ENCODE measurements at regions not wholly inside any gene's neighbourhood (a gene's known extent, or its start where the extent isn't known, plus 50 kb on each side); places are given as distances from the start of the nearest gene placed in this dataset.

DNA sequence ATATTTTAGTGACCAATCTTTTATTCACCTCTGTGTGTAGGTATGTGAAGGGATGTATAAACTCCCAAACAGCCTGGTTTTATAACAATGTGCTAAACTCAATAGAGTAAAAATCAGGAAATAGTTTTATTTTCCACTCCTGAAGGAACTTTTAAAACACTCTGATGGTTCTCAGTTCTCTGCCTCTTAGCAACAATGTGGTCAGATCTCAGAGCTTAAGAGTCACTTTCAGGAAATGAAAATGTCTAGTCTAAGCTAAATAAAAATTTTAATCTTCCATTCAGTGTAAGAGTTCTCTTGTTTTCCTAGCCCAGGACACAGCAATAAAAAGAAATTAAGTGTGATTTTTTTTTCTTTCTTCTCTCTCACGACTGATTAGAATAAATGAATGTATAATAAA is 718.0 kb downstream of the C12orf50 start:
- no peak overlapping the region for H3K4me3 ChIP-seq (replicated peaks; ENCODE audit: low read depth, low read length)
- TF ChIP-seq, protein P1, sequence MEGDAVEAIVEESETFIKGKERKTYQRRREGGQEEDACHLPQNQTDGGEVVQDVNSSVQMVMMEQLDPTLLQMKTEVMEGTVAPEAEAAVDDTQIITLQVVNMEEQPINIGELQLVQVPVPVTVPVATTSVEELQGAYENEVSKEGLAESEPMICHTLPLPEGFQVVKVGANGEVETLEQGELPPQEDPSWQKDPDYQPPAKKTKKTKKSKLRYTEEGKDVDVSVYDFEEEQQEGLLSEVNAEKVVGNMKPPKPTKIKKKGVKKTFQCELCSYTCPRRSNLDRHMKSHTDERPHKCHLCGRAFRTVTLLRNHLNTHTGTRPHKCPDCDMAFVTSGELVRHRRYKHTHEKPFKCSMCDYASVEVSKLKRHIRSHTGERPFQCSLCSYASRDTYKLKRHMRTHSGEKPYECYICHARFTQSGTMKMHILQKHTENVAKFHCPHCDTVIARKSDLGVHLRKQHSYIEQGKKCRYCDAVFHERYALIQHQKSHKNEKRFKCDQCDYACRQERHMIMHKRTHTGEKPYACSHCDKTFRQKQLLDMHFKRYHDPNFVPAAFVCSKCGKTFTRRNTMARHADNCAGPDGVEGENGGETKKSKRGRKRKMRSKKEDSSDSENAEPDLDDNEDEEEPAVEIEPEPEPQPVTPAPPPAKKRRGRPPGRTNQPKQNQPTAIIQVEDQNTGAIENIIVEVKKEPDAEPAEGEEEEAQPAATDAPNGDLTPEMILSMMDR (IDR thresholded peaks at IDR 0.05; ENCODE audit: low read depth, low read length, missing control alignments): no peak
- DNase-seq (ENCODE audit: extremely low read depth, low read depth): no peak

DNA sequence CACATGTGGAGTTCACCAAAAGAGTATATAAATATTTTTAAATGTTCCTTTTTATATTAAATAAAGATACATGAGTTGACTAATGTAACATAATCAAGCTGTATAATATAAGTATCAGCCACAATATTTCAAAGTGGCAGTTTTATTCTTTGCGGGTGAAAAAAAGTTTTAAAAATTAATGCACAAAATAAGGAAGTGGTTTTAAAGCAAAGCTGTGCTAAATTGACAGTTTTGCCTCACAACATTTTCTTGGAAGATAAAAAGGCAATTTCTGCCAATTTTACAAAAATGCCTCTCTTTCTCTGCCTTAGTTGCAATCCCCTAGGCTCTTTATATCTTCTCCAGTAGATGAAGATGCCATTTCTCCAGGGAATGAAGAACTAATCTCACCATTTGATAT is 719.1 kb downstream of the C12orf50 start:
- TF ChIP-seq, protein P1 (IDR thresholded peaks at IDR 0.05; ENCODE audit: low read depth, low read length, missing control alignments): no peak
- no peak for DNase-seq (ENCODE audit: extremely low read depth, low read depth)
- H3K4me3 ChIP-seq (replicated peaks; ENCODE audit: low read depth, low read length): no peak overlapping the region

DNA sequence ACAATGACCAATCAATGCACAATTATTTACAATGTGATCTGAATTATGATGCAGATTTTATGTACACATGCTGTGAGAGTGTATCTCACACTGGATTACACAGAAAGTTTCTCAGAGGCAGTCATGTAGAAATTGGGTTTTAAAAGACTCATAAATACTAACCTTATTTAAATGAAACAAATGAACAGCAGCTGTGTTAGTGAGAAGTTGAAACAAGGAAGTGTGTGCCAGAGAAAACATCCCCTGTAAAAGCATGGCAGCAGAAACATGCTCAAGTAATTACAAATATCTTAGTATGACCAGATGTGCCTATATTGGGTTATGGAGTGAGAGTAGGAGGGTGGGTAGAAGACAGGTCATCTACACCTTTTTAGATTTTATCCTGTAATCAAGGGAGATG is 723.7 kb downstream of the C12orf50 start:
- no peak overlapping the region for H3K4me3 ChIP-seq (replicated peaks; ENCODE audit: low read depth, low read length)
- DNase-seq (ENCODE audit: extremely low read depth, low read depth): no peak
- TF ChIP-seq, protein P1 (IDR thresholded peaks at IDR 0.05; ENCODE audit: low read depth, low read length, missing control alignments): no peak

DNA sequence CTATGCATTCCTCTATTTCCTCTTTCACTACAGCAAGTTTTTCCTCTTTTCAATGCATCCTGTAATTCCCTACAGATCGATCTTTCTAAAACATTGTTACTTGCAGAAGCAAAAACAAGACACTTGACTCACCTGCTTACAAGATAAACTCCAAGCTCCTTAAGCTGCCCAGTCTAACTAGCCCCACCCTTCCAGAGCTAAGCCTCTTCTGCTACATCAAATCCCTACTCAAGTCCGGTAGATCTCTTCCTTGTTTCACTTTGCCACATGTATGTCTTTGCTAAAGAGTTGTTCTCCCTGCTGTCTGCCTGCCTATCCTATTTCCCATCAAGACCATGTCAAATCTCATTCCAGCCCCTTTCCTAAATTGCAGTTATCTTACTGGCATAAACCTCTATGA is 724.8 kb downstream of the C12orf50 start:
- H3K4me3 ChIP-seq (replicated peaks; ENCODE audit: low read depth, low read length): no peak overlapping the region
- DNase-seq (ENCODE audit: extremely low read depth, low read depth): no peak
- TF ChIP-seq, protein P1 (IDR thresholded peaks at IDR 0.05; ENCODE audit: low read depth, low read length, missing control alignments): no peak

DNA sequence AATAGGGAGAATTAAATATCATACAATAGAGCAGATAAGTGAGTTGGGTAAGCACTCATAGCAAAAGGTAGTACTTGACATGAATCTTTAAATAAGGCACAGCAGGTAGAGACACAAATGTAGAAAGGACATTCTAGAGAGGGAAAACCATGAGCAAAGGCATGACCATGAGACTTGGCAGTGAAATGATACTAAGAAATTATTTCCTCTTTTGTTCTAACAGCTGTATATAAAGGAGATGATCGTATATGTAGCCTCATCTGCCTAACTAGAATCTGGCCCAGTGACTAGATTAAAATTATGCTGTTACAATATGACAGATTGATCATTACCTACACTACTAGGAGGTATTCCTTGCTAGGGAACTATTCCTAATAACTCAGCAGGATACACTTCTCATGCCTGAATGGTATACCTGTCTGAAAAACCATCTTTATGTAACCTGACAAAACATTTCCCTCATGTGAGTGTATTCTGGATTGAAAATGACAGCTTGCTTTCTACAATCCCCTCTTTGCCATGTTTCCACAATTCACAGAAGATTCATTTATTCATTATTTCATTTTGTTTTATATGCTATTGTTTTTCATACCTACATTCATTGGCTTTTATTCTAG is 725.7 kb downstream of the C12orf50 start:
- TF ChIP-seq, protein P1 (IDR thresholded peaks at IDR 0.05; ENCODE audit: low read depth, low read length, missing control alignments): no peak
- H3K4me3 ChIP-seq (replicated peaks; ENCODE audit: low read depth, low read length): no peak overlapping the region

DNA sequence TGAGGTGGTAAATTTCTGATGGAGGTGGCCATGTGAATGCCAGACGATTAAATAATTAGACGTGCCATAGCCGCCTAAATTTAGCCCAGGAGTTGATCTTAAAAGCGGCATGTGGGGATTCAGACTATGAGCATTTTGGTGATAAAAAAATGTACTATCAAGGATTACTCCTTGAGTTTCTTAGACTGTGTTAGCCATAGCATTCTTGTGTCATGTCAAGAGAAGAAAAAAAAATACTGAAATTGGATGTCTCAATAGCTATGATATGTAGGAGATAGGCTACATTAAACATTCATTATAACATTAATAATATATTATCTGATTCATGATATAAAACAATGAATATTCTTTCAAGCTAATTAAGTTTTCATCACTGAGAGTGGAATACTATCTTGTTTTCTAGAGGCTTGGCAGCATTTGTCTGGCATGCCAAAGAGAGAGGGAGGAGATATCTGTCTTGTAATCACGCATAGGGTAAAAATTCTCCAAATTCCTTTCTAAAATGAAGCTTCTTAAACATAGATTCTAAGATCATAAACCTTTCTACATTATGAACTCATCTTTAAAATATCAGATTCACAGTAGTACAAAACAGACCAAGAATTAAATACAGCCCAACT is 727.0 kb downstream of the C12orf50 start:
- DNase-seq (ENCODE audit: extremely low read depth, low read depth): no peak
- no peak overlapping the region for H3K4me3 ChIP-seq (replicated peaks; ENCODE audit: low read depth, low read length)
- TF ChIP-seq, protein P1 (IDR thresholded peaks at IDR 0.05; ENCODE audit: low read depth, low read length, missing control alignments): no peak

More for the DNA sequence above, 725.7 kb downstream of the C12orf50 start:
- DNase-seq (ENCODE audit: extremely low read depth, low read depth): no peak

Measured in HFF-Myc (cell line).